Mesenchymal stem cell (in vitro differentiated cells and primary cell): ENCODE measurements at regions not wholly inside any gene's neighbourhood (a gene's known extent, or its start where the extent isn't known, plus 50 kb on each side); places are given as distances from the start of the nearest gene placed in this dataset.

Source experiments
- DNase-seq: peaks from one replicate; pipeline ENCODE4 v3.0.0-alpha.2; 2013
- H2AFZ ChIP-seq: one replicate; pipeline ENCODE4 v1.6.1; 2013; ENCODE audit warnings: low read depth, mild to moderate bottlenecking, control low read depth, inconsistent platforms, low read length, moderate library complexity
- H2AK5ac ChIP-seq: 2 replicates; pipeline ENCODE4 v1.6.1; 2013; ENCODE audit warnings: low read length, moderate library complexity, mild to moderate bottlenecking, inconsistent platforms; ENCODE audit not compliant: severe bottlenecking
- H2BK120ac ChIP-seq: one replicate; pipeline ENCODE4 v1.6.1; 2013; ENCODE audit warnings: low read depth, mild to moderate bottlenecking, inconsistent platforms, low read length, moderate library complexity
- H2BK12ac ChIP-seq, 2 experiments: one replicate each; pipeline ENCODE4 v1.6.1; 2013; ENCODE audit warnings: inconsistent platforms in 2 of 2, low read length in 2 of 2, mild to moderate bottlenecking in 2 of 2, moderate library complexity in 2 of 2, control low read depth in 1 of 2
- H2BK15ac ChIP-seq: one replicate; pipeline ENCODE4 v1.6.1; 2013; ENCODE audit warnings: mild to moderate bottlenecking, low read depth, inconsistent platforms; ENCODE audit not compliant: poor library complexity, severe bottlenecking
- H2BK5ac ChIP-seq: 2 replicates; pipeline ENCODE4 v1.6.1; 2013; ENCODE audit warnings: low read depth, mild to moderate bottlenecking, low read length, control low read depth, inconsistent platforms; ENCODE audit not compliant: poor library complexity, severe bottlenecking
- H3K14ac ChIP-seq, 2 experiments: one replicate each; pipeline ENCODE4 v1.6.1; 2013; ENCODE audit warnings: inconsistent platforms in 2 of 2, low read length in 2 of 2, control low read depth in 1 of 2, mild to moderate bottlenecking in 1 of 2, moderate library complexity in 1 of 2
- H3K18ac ChIP-seq, 2 experiments: one replicate each; pipeline ENCODE4 v1.6.1; 2013; ENCODE audit warnings: inconsistent platforms in 2 of 2, low read length in 2 of 2, control low read depth in 1 of 2, low read depth in 1 of 2, mild to moderate bottlenecking in 1 of 2
- H3K23ac ChIP-seq, 2 experiments: one replicate each; pipeline ENCODE4 v1.6.1; 2013; ENCODE audit warnings: inconsistent platforms in 2 of 2, low read length in 2 of 2, mild to moderate bottlenecking in 2 of 2, moderate library complexity in 2 of 2, control low read depth in 1 of 2
- H3K27ac ChIP-seq: 2 replicates; pipeline ENCODE4 v1.5.1; 2013; ENCODE audit warnings: mild to moderate bottlenecking, moderate library complexity, low read length, control low read depth, inconsistent platforms; ENCODE audit not compliant: poor library complexity, severe bottlenecking
- H3K27me3 ChIP-seq, 2 experiments: 2 replicates each; pipeline versions ENCODE4 v1.6.1 to v1.7.0; 2013; ENCODE audit warnings: low read length in 2 of 2, mild to moderate bottlenecking in 2 of 2, moderate library complexity in 2 of 2, control low read depth in 1 of 2, inconsistent platforms in 1 of 2; ENCODE audit not compliant: control insufficient read depth in 1 of 2, insufficient read depth in 1 of 2
- H3K36me3 ChIP-seq, 2 experiments: 2 replicates each; pipeline versions ENCODE4 v1.6.1 to v1.7.0; 2013; ENCODE audit warnings: low read length in 2 of 2, control low read depth in 1 of 2, inconsistent platforms in 1 of 2, low read depth in 1 of 2, mild to moderate bottlenecking in 1 of 2; ENCODE audit not compliant: insufficient read depth in 2 of 2, control insufficient read depth in 1 of 2
- H3K4ac ChIP-seq, 2 experiments: one replicate each; pipeline ENCODE4 v1.6.1; 2013; ENCODE audit warnings: inconsistent platforms in 2 of 2, low read length in 2 of 2, mild to moderate bottlenecking in 2 of 2, moderate library complexity in 2 of 2, control low read depth in 1 of 2, low read depth in 1 of 2
- H3K4me1 ChIP-seq: 2 replicates; pipeline ENCODE4 v1.6.1; 2013; ENCODE audit warnings: low read depth, low read length, control low read depth; ENCODE audit not compliant: control insufficient read depth, insufficient read depth
- H3K4me2 ChIP-seq: 2 replicates; pipeline ENCODE4 v1.6.1; 2013; ENCODE audit warnings: low read length, mild to moderate bottlenecking, inconsistent platforms; ENCODE audit not compliant: poor library complexity, severe bottlenecking
- H3K4me3 ChIP-seq, 2 experiments: 2 replicates each; pipeline versions ENCODE4 v1.5.1 to v1.7.0; 2013; ENCODE audit warnings: low read length in 2 of 2, mild to moderate bottlenecking in 2 of 2, control low read depth in 1 of 2, low read depth in 1 of 2; ENCODE audit not compliant: insufficient read depth in 1 of 2
- H3K79me1 ChIP-seq: replicated peaks from 2 replicates; pipeline ENCODE4 v1.6.1; 2013; ENCODE audit warnings: mild to moderate bottlenecking, control low read depth, low read length, inconsistent platforms; ENCODE audit not compliant: poor library complexity, severe bottlenecking
- H3K9ac ChIP-seq: 2 replicates; pipeline ENCODE4 v1.7.0; 2013; ENCODE audit warnings: mild to moderate bottlenecking, low read length, moderate library complexity
- H3K9me3 ChIP-seq: 2 replicates; pipeline ENCODE4 v1.7.0; 2013; ENCODE audit warnings: mild to moderate bottlenecking, low read length; ENCODE audit not compliant: control insufficient read depth
- H4K8ac ChIP-seq: one replicate; pipeline ENCODE4 v1.6.1; 2013; ENCODE audit warnings: inconsistent platforms, mild to moderate bottlenecking, low read length, moderate library complexity
- H4K91ac ChIP-seq: one replicate; pipeline ENCODE4 v1.6.1; 2013; ENCODE audit warnings: mild to moderate bottlenecking, low read length, inconsistent platforms
- whole genome bisulfite sequencing: methylation state at CpG from one replicate; pipeline ENCODE4 v1.1.7; 2013; ENCODE audit warnings: mixed read lengths; 5-methylcytosine and 5-hydroxymethylcytosine counted together

DNA sequence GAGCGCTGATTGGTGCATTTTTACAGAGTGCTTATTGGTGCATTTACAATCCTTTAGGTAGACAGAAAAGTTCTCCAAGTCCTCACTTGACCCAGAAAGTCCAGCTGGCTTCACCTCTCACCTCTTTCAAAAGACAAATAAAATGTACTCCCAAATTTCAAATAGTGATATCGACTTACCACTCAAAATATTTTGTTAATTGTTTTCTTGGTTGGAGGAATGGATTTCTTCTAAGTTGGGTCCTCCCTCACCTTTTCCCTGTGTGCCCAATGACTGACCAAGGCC lies 338.4 kb upstream of the KLF3 start:
- no peak overlapping the region for H2AFZ ChIP-seq
- no peak overlapping the region for H3K4me2 ChIP-seq
- H4K8ac ChIP-seq, result no peak overlapping the region
- H2BK5ac ChIP-seq, result no peak overlapping the region
- no peaks in the 10 kb centered on the region for H3K79me1 ChIP-seq
- no peak overlapping the region for H2BK12ac ChIP-seq
- H3K36me3 ChIP-seq, result no peaks in the 10 kb centered on the region
- no peak overlapping the region for H2BK120ac ChIP-seq
- 100% methylated on average over 1 of the region's 2 CpGs for WGBS
- H3K23ac ChIP-seq, result no peak overlapping the region
- no peak overlapping the region for H3K9ac ChIP-seq
- H3K9me3 ChIP-seq, result peaks cover 4% of the 10 kb centered on the region
- H3K27ac ChIP-seq, result no peak overlapping the region
- no peak for DNase-seq
- H3K14ac ChIP-seq, result no peak overlapping the region
- H3K18ac ChIP-seq, result no peak overlapping the region
- H4K91ac ChIP-seq, result no peak overlapping the region
- no peak overlapping the region for H2AK5ac ChIP-seq
- no peaks in the 10 kb centered on the region for H3K4me1 ChIP-seq
- H3K4me3 ChIP-seq, result no peak overlapping the region
- H2BK15ac ChIP-seq, result no peak overlapping the region
- no peaks in the 10 kb centered on the region for H3K27me3 ChIP-seq
- no peak overlapping the region for H3K4ac ChIP-seq

DNA sequence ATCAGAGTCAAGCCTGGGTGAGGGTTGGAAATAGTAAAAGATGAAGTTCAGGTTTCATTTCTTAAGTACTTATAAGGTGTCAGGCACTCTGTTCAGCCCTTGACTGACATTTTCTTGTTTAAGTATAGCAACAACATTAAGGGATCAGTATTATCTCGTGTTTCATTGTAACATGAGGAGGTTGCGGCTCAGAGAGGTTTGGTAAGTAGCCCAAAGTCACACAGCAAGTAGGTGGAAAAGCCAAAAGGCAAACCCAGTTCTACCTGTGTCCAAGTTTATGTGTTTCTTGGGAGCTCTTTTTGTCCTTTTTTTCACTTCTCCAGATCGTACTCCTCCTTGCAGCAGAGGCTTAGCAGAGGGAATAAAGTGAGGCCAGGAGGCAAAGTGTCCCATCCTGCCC lies 337.5 kb upstream of the KLF3 start:
- Histone ChIP-seq H4K8ac (no peak overlapping the region), H3K36me3 (no peaks in the 10 kb centered on the region), H3K23ac (no peak overlapping the region), H2BK15ac (no peak overlapping the region), H3K9ac (no peak overlapping the region), H3K18ac (no peak overlapping the region), H3K27me3 (no peaks in the 10 kb centered on the region), H2AK5ac (no peak overlapping the region), H3K4ac (no peak overlapping the region), H3K9me3 (peaks cover 4% of the 10 kb centered on the region), H4K91ac (no peak overlapping the region), H3K4me2 (no peak overlapping the region), H3K14ac (no peak overlapping the region), H2BK12ac (no peak overlapping the region), H3K79me1 (no peaks in the 10 kb centered on the region), H3K4me1 (no peaks in the 10 kb centered on the region), H2AFZ (no peak overlapping the region), H3K4me3 (no peak overlapping the region), H2BK120ac (no peak overlapping the region), H3K27ac (no peak overlapping the region), H2BK5ac (no peak overlapping the region)
- 97% methylated on average over 3 of the region's 3 CpGs for WGBS
- no peak for DNase-seq

DNA sequence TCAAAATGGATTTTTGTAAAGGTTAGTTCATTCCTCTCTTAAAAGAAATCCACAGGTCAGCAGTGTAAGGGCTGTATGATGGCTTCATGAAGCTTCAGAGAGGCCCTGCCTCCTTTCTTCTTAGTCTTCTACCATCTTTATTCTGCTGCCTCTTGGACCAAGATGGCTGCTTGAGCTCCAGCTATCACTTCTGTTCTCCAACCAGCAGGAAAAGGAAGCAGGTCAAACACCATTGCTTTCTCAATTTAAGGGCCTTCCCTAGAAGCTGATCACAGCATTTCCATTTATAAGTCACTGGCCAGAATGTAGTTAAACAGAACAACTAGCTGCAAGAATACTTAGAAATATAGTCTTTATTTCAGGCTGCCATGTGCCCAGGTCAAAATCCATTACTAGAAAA lies 336.8 kb upstream of the KLF3 start:
- H3K4me1 ChIP-seq, result no peaks in the 10 kb centered on the region
- H2BK120ac ChIP-seq, result no peak overlapping the region

DNA sequence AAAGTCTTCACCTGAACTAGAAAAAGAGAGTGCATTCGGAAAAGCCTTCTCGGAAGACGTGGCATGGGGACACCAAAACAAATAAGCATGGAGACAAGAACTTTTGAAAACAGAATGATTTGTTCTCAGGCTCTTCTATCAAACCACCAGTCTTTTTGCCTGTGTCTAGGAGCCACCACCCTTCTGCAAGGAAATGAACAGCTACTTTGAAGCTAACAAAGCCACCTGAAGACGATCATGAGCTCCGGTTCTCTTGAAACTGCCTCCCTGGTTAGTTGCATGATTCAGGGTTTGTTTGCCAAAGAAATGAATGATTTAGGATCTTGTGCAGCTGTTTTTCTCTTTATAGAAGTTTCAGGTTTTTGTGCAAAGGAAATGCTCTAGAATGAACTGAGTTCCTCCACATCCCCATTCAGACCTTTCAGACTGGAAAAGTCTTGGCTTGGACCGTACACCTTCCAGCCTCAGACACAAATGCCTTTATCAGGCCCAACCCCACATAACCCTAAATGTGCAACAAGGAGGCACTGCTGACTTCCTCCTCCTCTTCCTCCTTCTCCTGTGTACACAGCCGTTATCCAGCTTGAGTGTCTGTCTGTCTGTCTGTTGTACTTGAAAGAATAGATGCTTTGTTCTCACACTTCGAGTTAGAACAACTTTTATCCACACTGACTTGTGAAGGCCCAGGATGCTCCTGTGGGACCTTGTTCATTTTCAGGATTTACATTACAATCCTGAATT lies 334.8 kb upstream of the KLF3 start:
- no peak overlapping the region for H2AFZ ChIP-seq
- H3K4ac ChIP-seq, result no peak overlapping the region
- no peak overlapping the region for H3K18ac ChIP-seq
- no peak overlapping the region for H2AK5ac ChIP-seq
- H3K14ac ChIP-seq, result no peak overlapping the region
- H3K79me1 ChIP-seq, result no peaks in the 10 kb centered on the region
- no peak overlapping the region for H3K23ac ChIP-seq
- H2BK12ac ChIP-seq, result no peak overlapping the region
- WGBS, result 69% methylated on average over 8 of the region's 8 CpGs
- H3K27me3 ChIP-seq, result no peaks in the 10 kb centered on the region
- H3K9me3 ChIP-seq, result peaks cover 4% of the 10 kb centered on the region
- no peak overlapping the region for H4K91ac ChIP-seq
- no peak overlapping the region for H3K4me2 ChIP-seq
- DNase-seq, result no peak
- no peak overlapping the region for H3K27ac ChIP-seq
- no peak overlapping the region for H2BK120ac ChIP-seq
- no peak overlapping the region for H2BK15ac ChIP-seq
- no peak overlapping the region for H2BK5ac ChIP-seq
- H3K9ac ChIP-seq, result no peak overlapping the region
- H4K8ac ChIP-seq, result no peak overlapping the region
- H3K4me1 ChIP-seq, result no peaks in the 10 kb centered on the region
- H3K4me3 ChIP-seq, result no peak overlapping the region
- no peaks in the 10 kb centered on the region for H3K36me3 ChIP-seq

More for the DNA sequence above, 336.8 kb upstream of the KLF3 start:
- Histone ChIP-seq H3K27ac (no peak overlapping the region), H3K27me3 (no peaks in the 10 kb centered on the region), H2BK12ac (no peak overlapping the region), H2AFZ (no peak overlapping the region), H4K8ac (no peak overlapping the region), H3K9me3 (peaks cover 4% of the 10 kb centered on the region), H3K9ac (no peak overlapping the region), H2BK15ac (no peak overlapping the region), H3K4me2 (no peak overlapping the region), H3K4ac (no peak overlapping the region), H3K36me3 (no peaks in the 10 kb centered on the region), H4K91ac (no peak overlapping the region), H3K79me1 (no peaks in the 10 kb centered on the region), H3K23ac (no peak overlapping the region), H3K14ac (no peak overlapping the region), H3K4me3 (no peak overlapping the region), H2BK5ac (no peak overlapping the region), H2AK5ac (no peak overlapping the region), H3K18ac (no peak overlapping the region)
- no peak for DNase-seq
